NCI-H460 (cell line): ENCODE measurements at regions not wholly inside any gene's neighbourhood (a gene's known extent, or its start where the extent isn't known, plus 50 kb on each side); places are given as distances from the start of the nearest gene placed in this dataset.

Experiments used
- DNase-seq: peaks from one replicate; pipeline ENCODE4 v3.0.0-alpha.2; 2016; ENCODE audit warnings: low read depth; ENCODE audit errors: extremely low read depth

GRCh38 chr5:92908952-92909601 lies 671.9 kb downstream of the NR2F1-AS1 start:
- no peak for DNase-seq

- no peak for DNase-seq
Measured at GRCh38 chr5:92907938-92908606, 672.9 kb downstream of the NR2F1-AS1 start.

GRCh38 chr5:92906798-92907376 lies 674.1 kb downstream of the NR2F1-AS1 start:
- DNase-seq = no peak

- DNase-seq = no peak
Measured at GRCh38 chr5:92904021-92904420, 677.0 kb downstream of the NR2F1-AS1 start.

GRCh38 chr5:92899611-92900010 lies 681.4 kb downstream of the NR2F1-AS1 start:
- no peak for DNase-seq

GRCh38 chr5:92896722-92897121 lies 684.3 kb downstream of the NR2F1-AS1 start:
- no peak for DNase-seq

GRCh38 chr5:92890841-92891244 lies 690.2 kb downstream of the NR2F1-AS1 start:
- no peak for DNase-seq

GRCh38 chr5:92889140-92889539 lies 691.9 kb downstream of the NR2F1-AS1 start:
- DNase-seq = no peak

GRCh38 chr5:92887254-92887653 lies 693.8 kb downstream of the NR2F1-AS1 start:
- no peak for DNase-seq

GRCh38 chr5:92886751-92887150 lies 694.3 kb downstream of the NR2F1-AS1 start:
- DNase-seq = no peak

GRCh38 chr5:92885950-92886349 lies 695.1 kb downstream of the NR2F1-AS1 start:
- DNase-seq = no peak

- no peak for DNase-seq
Measured at GRCh38 chr5:92884469-92884868, 696.5 kb downstream of the NR2F1-AS1 start.

GRCh38 chr5:92879806-92880543 lies 701.0 kb downstream of the NR2F1-AS1 start:
- DNase-seq = no peak

- no peak for DNase-seq
Measured at GRCh38 chr5:92874790-92875189, 706.2 kb downstream of the NR2F1-AS1 start.

- DNase-seq = no peak
Measured at GRCh38 chr5:92868442-92868841, 712.6 kb downstream of the NR2F1-AS1 start.

GRCh38 chr5:92864591-92864990 lies 716.4 kb downstream of the NR2F1-AS1 start:
- no peak for DNase-seq

- DNase-seq = no peak
Measured at GRCh38 chr5:92863666-92864065, 717.4 kb downstream of the NR2F1-AS1 start.

- DNase-seq = no peak
Measured at GRCh38 chr5:92861531-92862285, 719.3 kb downstream of the NR2F1-AS1 start.

- no peak for DNase-seq
Measured at GRCh38 chr5:92860061-92860460, 721.0 kb downstream of the NR2F1-AS1 start.

GRCh38 chr5:92852219-92852618 lies 728.8 kb downstream of the NR2F1-AS1 start:
- no peak for DNase-seq

- DNase-seq = no peak
Measured at GRCh38 chr5:92850886-92851285, 730.1 kb downstream of the NR2F1-AS1 start.
